ENCODE measurements at regions not wholly inside any gene's neighbourhood (a gene's known extent, or its start where the extent isn't known, plus 50 kb on each side); places are given as distances from the start of the nearest gene placed in this dataset.
A peak's percentile ranks its signal among the peaks of the same experiment; 100 is the strongest.

- DNase-seq (ENCODE audit: low read depth in 2 of 2), result no peak
Observed at GRCh38 chr14:82047777-82048470, 514.3 kb upstream of the SEL1L start.

GRCh38 chr14:82052778-82053177 is 519.1 kb upstream of the SEL1L start:
- no peak for DNase-seq (ENCODE audit: low read depth in 2 of 2)

- DNase-seq (ENCODE audit: low read depth in 2 of 2), result no peak
Observed at GRCh38 chr14:82055515-82056115, 522.0 kb upstream of the SEL1L start.

- no peak for DNase-seq (ENCODE audit: low read depth in 2 of 2)
Observed at GRCh38 chr14:82060219-82060618, 526.6 kb upstream of the SEL1L start.

GRCh38 chr14:82067221-82067875 is 533.7 kb upstream of the SEL1L start:
- DNase-seq (ENCODE audit: low read depth in 2 of 2), result no peak

GRCh38 chr14:82070040-82070439 is 536.4 kb upstream of the SEL1L start:
- DNase-seq (ENCODE audit: low read depth in 2 of 2), result no peak

GRCh38 chr14:82070753-82071152 is 537.1 kb upstream of the SEL1L start:
- DNase-seq (ENCODE audit: low read depth in 2 of 2), result no peak

- DNase-seq (ENCODE audit: low read depth in 2 of 2), result no peak
Observed at GRCh38 chr14:82073547-82073946, 539.9 kb upstream of the SEL1L start.

- peak in 1 of 2 donors; percentile 0 for DNase-seq (ENCODE audit: low read depth in 2 of 2)
Observed at GRCh38 chr14:82075566-82075965, 541.9 kb upstream of the SEL1L start.

GRCh38 chr14:82079553-82079952 is 545.9 kb upstream of the SEL1L start:
- DNase-seq (ENCODE audit: low read depth in 2 of 2), result no peak

- DNase-seq (ENCODE audit: low read depth in 2 of 2), result no peak
Observed at GRCh38 chr14:82080370-82080769, 546.7 kb upstream of the SEL1L start.

- no peak for DNase-seq (ENCODE audit: low read depth in 2 of 2)
Observed at GRCh38 chr14:82084813-82085212, 551.2 kb upstream of the SEL1L start.

GRCh38 chr14:82091097-82091496 is 557.4 kb upstream of the SEL1L start:
- no peak for DNase-seq (ENCODE audit: low read depth in 2 of 2)

- no peak for DNase-seq (ENCODE audit: low read depth in 2 of 2)
Observed at GRCh38 chr14:82094829-82095345, 561.2 kb upstream of the SEL1L start.

GRCh38 chr14:82104013-82104412 is 570.4 kb upstream of the SEL1L start:
- no peak for DNase-seq (ENCODE audit: low read depth in 2 of 2)

- no peak for DNase-seq (ENCODE audit: low read depth in 2 of 2)
Observed at GRCh38 chr14:82112210-82112839, 578.7 kb upstream of the SEL1L start.

GRCh38 chr14:82113007-82113406 is 579.4 kb upstream of the SEL1L start:
- DNase-seq (ENCODE audit: low read depth in 2 of 2), result no peak

- DNase-seq (ENCODE audit: low read depth in 2 of 2), result no peak
Observed at GRCh38 chr14:82113710-82114109, 580.1 kb upstream of the SEL1L start.

GRCh38 chr14:82116721-82117120 is 583.1 kb upstream of the SEL1L start:
- DNase-seq (ENCODE audit: low read depth in 2 of 2), result no peak

GRCh38 chr14:82122655-82123054 is 589.0 kb upstream of the SEL1L start:
- DNase-seq (ENCODE audit: low read depth in 2 of 2), result no peak

GRCh38 chr14:82124511-82124910 is 590.9 kb upstream of the SEL1L start:
- no peak for DNase-seq (ENCODE audit: low read depth in 2 of 2)

GRCh38 chr14:82126006-82126405 is 592.4 kb upstream of the SEL1L start:
- DNase-seq (ENCODE audit: low read depth in 2 of 2), result no peak

Data from stimulated activated CD8-positive, alpha-beta memory T cell treated with anti-CD3 and anti-CD28 coated beads, Interleukin-2, amount 100 ng/mL, for 48 hours (primary cell).